Body of pancreas (tissue), 4 donors: ENCODE measurements at regions not wholly inside any gene's neighbourhood (a gene's known extent, or its start where the extent isn't known, plus 50 kb on each side); places are given as distances from the start of the nearest gene placed in this dataset.

Experiments used
- ATAC-seq: fragments of 150-250 bp; one replicate; pipeline ENCODE4 v1.9.1; 2016
- DNase-seq, 4 donors: peaks; one replicate each; pipeline ENCODE4 v3.0.0-alpha.2; 2019
- H3K27ac ChIP-seq, 4 donors: fragments of 200-600 bp; sonication (generic); 1 replicate in 3 of 4; 2 replicates in 1 of 4; pipeline versions ENCODE4 v1.5.1 to v1.6.1; 2016 to 2019; ENCODE audit warnings: mild to moderate bottlenecking in 1 of 4, mixed read lengths in 1 of 4, moderate library complexity in 1 of 4
- H3K27me3 ChIP-seq, 2 donors: fragments of 200-600 bp; sonication (generic); one replicate each; pipeline ENCODE4 v1.6.0; 2016; ENCODE audit warnings: mild to moderate bottlenecking in 1 of 2
- H3K36me3 ChIP-seq, 2 donors: fragments of 200-600 bp; sonication (generic); replicated peaks in 1 of 2; 2 replicates each; pipeline ENCODE4 v1.5.1; 2016; ENCODE audit warnings: low read depth in 2 of 2; ENCODE audit not compliant: insufficient read depth in 1 of 2
- H3K4me1 ChIP-seq: fragments of 200-600 bp; sonication (generic); one replicate; pipeline ENCODE4 v1.6.0; 2016
- H3K4me3 ChIP-seq, 2 donors: fragments of 200-600 bp; sonication (generic); 1 replicate in 1 of 2; 2 replicates in 1 of 2; pipeline ENCODE4 v1.5.1; 2016 to 2019
- H3K9me3 ChIP-seq, 3 donors: fragments of 200-600 bp; sonication (generic); 1 replicate in 2 of 3; 2 replicates in 1 of 3; pipeline ENCODE4 v1.5.1; 2016
- POLR2A ChIP-seq, 3 donors: fragments of 450-650 bp; IDR thresholded peaks; one replicate each; pipeline ENCODE4 v1.6.1; 2016; ENCODE audit warnings: antibody characterized with exemption in 3 of 3, mild to moderate bottlenecking in 2 of 3
- WGBS, 2 donors: methylation state at CpG; one replicate each; pipeline ENCODE4 v1.1.5; 2017; 5-methylcytosine and 5-hydroxymethylcytosine counted together
- intact Hi-C: fragments of 100-400 bp; cut with DNase I; formaldehyde crosslinking; loops from one replicate; pipeline ENCODE4 v1.15.1; 2023
- TF ChIP-seq, protein P1 (sequence below), 7 experiments: fragments of 450-650 bp in 4 of 7; fragments of 200-600 bp in 3 of 7; sonication (generic) in 3 of 7; IDR thresholded peaks; one replicate each; pipeline ENCODE4 v1.5.1; 2016 to 2019; ENCODE audit warnings: antibody characterized with exemption in 7 of 7

DNA sequence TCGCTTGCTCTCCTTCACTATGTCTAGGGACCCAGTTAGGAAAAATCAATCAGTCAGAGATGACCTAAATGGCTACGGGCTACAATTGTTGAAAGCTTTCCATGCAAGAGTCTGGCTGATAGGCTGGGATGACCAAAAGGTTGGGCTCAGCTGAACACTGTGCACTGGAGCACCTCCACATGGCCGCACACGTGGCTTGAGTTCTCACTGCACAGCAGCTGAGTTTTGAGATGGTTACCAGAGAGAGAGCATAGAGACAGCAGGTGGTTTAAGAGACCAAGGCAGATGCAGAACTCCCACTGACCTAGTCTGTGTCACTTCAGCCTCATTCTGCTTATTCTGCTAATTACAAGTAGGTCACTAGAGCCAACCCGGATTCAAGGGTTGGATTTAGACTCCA is 2354.8 kb upstream of the C9orf72 start:
- intact Hi-C loops: no loop called here

DNA sequence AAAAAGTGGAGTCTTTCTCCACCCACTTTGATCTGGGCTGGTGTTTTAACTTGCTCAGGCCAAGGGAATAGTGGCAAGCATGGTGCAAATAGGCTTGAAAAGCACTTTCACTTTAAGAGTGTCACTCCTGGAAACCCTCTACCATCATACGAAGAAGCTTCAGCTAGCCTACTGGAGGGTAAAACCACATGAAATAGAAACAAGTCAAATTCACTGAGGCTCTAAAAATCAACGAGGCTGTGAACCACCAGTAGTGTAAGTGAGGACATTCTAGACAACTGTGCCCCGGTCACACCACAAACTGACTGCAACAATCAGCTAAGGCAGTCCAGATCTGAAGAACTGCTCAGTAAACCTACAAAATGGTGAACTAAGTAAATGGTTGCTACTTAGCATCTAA is 2366.3 kb upstream of the C9orf72 start:
- no peak overlapping the region for H3K4me3 ChIP-seq
- DNase-seq (no peak), ATAC-seq (no peak)
- TF ChIP-seq POLR2A (IDR thresholded peaks at IDR 0.05): no peak
- no peaks in the 10 kb centered on the region for H3K27me3 ChIP-seq
- H3K36me3 ChIP-seq: no peaks in the 10 kb centered on the region
- H3K4me1 ChIP-seq: no peaks in the 10 kb centered on the region
- H3K9me3 ChIP-seq: no peaks in the 10 kb centered on the region
- H3K27ac ChIP-seq: no peak overlapping the region
- intact Hi-C loops: no loop called here
- WGBS, 2 donors: 51 to 63% methylated on average over 3 of the region's 3 CpGs

More for the DNA sequence above, 2354.8 kb upstream of the C9orf72 start:
- Histone ChIP-seq H3K36me3 (no peaks in the 10 kb centered on the region), H3K4me3 (no peak overlapping the region), H3K4me1 (no peaks in the 10 kb centered on the region), H3K9me3 (no peaks in the 10 kb centered on the region), H3K27me3 (no peaks in the 10 kb centered on the region), H3K27ac (no peak overlapping the region)
- no peak for TF ChIP-seq POLR2A (IDR thresholded peaks at IDR 0.05)
- TF ChIP-seq, protein P1, sequence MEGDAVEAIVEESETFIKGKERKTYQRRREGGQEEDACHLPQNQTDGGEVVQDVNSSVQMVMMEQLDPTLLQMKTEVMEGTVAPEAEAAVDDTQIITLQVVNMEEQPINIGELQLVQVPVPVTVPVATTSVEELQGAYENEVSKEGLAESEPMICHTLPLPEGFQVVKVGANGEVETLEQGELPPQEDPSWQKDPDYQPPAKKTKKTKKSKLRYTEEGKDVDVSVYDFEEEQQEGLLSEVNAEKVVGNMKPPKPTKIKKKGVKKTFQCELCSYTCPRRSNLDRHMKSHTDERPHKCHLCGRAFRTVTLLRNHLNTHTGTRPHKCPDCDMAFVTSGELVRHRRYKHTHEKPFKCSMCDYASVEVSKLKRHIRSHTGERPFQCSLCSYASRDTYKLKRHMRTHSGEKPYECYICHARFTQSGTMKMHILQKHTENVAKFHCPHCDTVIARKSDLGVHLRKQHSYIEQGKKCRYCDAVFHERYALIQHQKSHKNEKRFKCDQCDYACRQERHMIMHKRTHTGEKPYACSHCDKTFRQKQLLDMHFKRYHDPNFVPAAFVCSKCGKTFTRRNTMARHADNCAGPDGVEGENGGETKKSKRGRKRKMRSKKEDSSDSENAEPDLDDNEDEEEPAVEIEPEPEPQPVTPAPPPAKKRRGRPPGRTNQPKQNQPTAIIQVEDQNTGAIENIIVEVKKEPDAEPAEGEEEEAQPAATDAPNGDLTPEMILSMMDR (IDR thresholded peaks at IDR 0.05): no peak
- no peak for DNase-seq
- no peak for ATAC-seq
- 67 to 69% methylated on average over 5 of the region's 5 CpGs for WGBS, 2 donors

DNA sequence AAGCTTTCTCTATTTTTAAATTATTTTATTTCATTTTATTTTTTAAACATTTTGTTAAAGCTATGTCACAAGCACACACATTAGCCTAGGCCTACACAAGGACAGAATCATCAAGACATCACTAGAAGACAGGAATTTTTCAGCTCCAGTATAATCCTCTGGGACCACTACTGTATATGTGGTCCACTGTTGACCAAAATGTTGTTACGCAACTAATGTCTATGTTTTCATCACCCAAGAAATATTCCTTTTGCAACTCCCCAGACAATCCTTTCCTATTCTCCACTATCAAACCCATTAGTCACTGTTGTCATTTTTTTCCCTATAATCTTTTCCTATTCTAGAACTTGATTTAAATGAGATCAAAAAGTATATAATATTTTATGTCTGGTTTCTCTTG is 2371.7 kb upstream of the C9orf72 start:
- Histone ChIP-seq H3K4me1 (no peaks in the 10 kb centered on the region), H3K4me3 (no peak overlapping the region), H3K27me3 (no peaks in the 10 kb centered on the region), H3K9me3 (no peaks in the 10 kb centered on the region), H3K27ac (no peak overlapping the region), H3K36me3 (no peaks in the 10 kb centered on the region)
- WGBS, 2 donors: 85 to 96% methylated on average over 1 of the region's 1 CpG
- ATAC-seq (no peak), DNase-seq (no peak)
- TF ChIP-seq POLR2A (IDR thresholded peaks at IDR 0.05): no peak
- TF ChIP-seq, protein P1 (IDR thresholded peaks at IDR 0.05): no peak
- intact Hi-C loops: no loop called here

DNA sequence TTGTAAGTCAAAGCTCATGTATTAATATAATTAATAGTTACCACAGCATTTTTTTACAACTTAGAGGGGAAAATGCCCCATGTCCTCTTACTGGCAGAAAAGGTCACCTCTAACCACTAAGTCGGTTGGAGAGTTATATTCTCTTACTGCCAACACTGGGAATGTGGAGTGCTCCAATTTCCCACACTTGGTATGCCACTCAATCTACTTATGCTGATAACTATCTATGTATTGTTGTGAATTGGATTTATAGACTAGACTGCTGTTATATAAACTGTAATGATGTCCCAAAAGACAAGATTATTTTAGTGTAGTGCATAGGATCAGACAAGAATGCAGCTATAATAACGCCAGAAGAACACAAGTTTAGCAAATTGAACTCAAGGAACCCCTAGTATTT is 2385.2 kb upstream of the C9orf72 start:
- WGBS, 2 donors: 27 to 31% methylated on average over 2 of the region's 2 CpGs
- TF ChIP-seq POLR2A (IDR thresholded peaks at IDR 0.05): no peak
- TF ChIP-seq, protein P1 (IDR thresholded peaks at IDR 0.05): no peak
- Histone ChIP-seq H3K4me1 (no peaks in the 10 kb centered on the region), H3K27me3 (no peaks in the 10 kb centered on the region), H3K4me3 (no peak overlapping the region), H3K36me3 (no peaks in the 10 kb centered on the region), H3K9me3 (no peaks in the 10 kb centered on the region), H3K27ac (no peak overlapping the region)
- no peak for DNase-seq
- ATAC-seq: no peak
- intact Hi-C loops: no loop called here

DNA sequence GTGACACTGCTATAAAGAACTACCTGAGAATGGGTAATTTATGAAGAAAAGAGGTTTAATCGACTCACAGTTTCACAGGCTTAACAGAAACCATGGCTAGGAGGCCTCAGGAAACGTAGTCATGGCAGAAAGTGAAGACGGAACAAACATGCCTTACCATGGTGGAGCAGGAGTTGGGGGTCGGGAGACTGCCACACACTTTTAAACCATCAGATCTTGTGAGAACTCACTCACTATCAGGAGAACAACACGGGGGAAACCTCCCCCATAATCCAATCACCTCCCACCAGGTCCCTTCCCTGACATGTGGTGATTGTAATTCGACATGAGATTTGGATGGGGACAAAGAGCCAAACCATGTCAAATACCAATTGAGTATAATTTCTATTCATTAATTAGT is 2392.6 kb upstream of the C9orf72 start:
- intact Hi-C loops: no loop called here
- Histone ChIP-seq H3K27ac (no peak overlapping the region), H3K4me3 (no peak overlapping the region), H3K4me1 (no peaks in the 10 kb centered on the region), H3K36me3 (no peaks in the 10 kb centered on the region), H3K9me3 (no peaks in the 10 kb centered on the region), H3K27me3 (no peaks in the 10 kb centered on the region)
- TF ChIP-seq, protein P1 (IDR thresholded peaks at IDR 0.05): no peak
- no peak for TF ChIP-seq POLR2A (IDR thresholded peaks at IDR 0.05)
- no peak for ATAC-seq
- DNase-seq: no peak
- WGBS, 2 donors: 39 to 52% methylated on average over 6 of the region's 6 CpGs
